GM19328 (cell line): ENCODE measurements at regions not wholly inside any gene's neighbourhood (a gene's known extent, or its start where the extent isn't known, plus 50 kb on each side); places are given as distances from the start of the nearest gene placed in this dataset.

Experiments used
- ATAC-seq: cut with Tn5 transposase; IDR thresholded peaks from one replicate; pipeline ENCODE4 v1.9.1; 2021; ENCODE audit warnings: mild to moderate bottlenecking, moderate library complexity; ENCODE audit not compliant: unreplicated experiment

DNA sequence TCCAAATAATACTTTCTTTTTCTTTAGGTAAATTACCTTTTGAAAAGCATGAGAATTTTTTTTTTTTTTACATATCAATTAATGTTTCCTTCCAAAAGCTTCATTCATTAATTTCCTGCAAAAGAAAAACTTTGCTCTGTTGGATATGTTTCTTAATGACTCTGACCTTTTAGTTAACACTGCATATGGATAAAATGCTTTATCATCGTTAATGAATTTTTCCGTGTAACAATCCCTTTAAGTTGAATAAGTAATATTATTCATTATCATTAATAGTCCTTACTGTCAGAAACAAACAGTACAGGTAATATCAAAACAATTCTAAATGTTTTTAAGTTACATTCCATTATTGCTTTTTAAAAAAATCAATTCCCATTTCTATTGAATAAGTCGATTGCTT lies 345.1 kb downstream of the SAMD5 start:
- no peak for ATAC-seq

DNA sequence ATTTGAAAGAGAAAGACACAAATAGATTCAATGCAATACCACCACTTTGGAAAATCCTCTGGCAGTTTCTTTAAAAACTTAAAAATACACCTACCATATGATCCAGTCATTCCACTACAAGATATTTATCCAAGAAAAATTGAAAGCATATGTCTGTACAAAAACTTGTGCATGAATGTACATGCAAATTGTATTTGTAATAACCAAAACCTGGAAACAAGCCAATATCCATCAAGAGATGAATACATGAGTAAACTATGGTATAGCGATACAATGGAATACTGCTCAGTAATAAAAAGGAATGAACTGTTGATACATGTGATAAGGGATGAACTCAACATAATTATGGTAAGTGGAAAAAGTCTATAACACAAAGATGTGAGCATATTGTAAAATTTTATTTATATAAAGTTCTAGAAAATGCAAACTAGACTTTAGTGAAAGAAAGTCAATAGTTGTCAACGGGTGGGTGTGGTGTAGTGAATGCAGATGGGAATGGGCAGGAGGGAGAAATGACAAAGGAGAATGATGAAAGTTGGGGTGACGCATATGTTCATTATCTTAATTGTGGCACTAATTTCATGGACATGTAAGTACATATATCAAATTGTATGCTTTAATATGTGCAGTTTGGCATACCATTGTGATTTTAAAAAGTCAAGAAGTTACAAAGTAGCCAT lies 347.5 kb downstream of the SAMD5 start:
- ATAC-seq: no peak

DNA sequence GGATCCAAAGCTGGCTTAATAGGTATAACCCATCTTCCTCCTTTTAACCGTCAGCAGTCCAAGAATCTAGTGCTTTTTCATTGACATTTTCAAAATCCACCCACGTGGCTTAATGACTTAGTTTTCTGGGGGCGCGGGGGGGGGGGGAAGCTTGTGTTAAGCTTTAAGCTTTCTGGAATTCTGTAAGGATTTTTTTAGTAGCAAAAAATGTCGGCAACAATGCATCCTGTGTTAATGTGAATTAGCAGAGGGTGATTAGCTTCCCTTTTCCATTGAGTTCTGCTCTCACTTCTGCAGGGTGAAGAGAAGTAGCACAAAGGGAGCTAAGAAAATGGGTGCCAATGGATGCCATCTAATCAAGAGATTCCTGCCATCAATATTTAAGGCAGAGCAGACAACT lies 348.2 kb downstream of the SAMD5 start:
- no peak for ATAC-seq

DNA sequence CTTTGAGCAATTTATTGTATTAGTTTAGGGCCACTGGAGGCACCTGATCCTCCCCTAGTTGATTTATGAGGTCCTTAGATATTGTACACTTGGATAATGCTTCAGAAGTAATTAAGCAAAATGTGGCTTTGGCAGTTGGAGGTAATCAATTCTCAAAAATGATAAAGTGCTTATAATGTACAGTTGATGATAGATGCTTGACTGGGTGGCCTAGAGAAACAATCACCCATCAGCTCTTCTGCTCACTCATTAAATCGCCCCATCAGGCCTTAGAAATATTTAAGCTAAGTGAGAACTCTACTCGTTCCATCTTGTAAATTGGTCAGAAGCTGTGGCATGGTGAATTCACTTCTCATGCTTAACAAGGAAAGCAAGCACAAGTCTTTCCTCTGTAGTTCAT lies 349.9 kb downstream of the SAMD5 start:
- ATAC-seq: no peak

DNA sequence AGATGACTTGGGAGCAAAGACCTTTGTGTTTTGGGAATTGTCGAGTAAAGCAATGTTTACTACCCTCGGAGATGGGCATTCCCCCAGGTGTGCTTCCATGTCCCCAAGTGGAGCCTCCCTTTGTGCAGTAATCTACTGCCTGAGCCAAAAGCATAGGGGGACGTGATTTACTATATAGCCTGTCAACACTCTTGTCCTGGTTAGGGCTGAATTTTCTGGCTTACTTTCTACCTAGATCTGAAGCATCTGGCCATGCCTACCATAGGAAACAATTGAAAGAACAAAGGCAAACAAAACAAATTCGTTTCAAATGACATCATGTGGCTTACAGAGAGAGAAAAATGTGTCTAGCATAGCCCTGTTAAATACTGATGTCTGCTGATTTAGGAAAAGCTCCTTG lies 350.6 kb downstream of the SAMD5 start:
- no peak for ATAC-seq

DNA sequence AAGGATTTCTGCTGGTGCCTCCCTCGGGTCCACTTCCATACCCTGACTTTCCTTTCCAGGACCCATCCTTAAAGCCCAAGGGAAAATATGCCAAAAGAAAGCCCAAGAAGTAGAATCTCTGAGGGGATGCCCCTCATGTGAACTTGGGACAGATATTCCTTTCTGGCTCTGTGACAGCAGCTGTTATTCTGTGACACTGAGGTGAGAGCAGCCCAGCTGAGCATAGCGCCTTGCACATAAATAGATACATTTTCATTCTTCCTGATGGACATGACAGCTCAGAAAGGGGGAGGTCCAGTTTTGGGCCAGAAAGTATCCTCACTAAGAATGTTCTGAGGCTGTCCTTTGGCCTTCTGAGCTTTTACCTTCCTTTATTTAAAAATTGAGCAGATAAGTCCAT lies 353.2 kb downstream of the SAMD5 start:
- ATAC-seq: no peak

DNA sequence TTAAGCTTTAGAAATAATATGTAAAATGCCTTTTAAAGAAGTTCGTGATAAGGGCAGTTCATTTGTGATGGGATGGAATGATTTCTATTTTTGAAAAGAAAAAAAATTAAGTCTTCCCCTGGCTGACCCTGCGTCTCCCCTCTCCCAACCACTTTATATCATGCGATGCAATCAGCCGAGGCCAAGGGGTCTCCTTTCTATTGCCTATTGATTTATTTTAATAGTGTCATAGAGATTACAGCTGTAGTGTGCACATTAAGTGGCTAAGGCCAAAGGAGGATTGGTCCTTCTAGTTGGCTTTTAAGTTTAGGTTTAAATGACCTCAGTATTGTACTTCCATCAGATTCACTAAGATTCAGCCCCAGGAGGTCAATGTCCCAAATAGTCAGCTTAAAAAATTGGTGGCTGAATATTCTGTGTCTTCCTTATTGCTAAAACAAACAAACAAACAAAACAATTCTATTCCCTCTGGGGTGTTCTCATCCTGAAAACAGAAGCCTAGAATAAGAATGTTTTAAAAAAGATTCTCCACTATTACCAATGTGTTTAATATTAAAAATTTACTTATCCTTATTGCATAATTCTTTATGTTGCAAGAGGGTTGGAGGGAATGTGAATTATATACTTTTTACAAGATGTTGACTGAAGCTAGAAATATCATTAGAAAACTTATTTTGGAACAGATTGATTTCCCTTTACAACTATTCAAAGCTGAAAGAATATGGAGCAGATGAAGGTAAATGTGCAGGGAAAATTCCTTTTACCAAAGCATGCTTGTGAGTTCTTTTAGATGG lies 359.1 kb downstream of the SAMD5 start:
- ATAC-seq: no peak

DNA sequence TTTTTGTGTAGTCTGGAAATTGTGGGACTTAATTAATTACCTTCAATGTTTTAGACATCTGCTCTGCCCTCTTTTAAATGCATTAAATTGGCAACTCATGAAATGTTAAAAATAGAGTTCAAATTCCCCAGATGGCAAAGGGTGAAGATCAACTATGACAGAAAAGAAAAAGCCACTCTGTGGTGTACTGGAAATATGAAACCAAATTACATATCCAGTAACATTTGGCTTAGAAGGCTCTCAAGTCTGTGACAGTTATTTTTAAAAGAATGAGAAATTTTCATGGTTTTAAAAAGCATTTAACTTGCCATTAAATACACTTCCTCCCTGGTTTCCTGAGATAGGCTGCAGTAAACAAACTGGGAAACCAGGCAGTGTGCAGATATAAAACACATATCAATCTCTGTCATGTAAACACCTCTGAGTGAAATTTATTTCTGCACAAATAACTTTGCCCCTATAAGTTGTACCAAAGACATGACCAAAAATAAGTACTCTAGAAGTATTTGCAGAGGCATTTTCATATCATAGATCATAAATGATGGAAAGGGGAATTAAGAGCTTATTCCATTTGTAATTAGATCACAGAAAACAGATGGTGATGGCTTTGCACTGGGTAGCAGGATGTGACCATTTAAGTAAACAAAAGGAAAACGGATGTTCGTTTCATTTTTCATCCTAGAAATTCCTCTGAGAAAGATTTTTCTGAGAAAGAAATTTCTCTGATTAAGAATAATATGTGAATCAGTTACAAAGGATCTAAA lies 360.1 kb downstream of the SAMD5 start:
- ATAC-seq: no peak

DNA sequence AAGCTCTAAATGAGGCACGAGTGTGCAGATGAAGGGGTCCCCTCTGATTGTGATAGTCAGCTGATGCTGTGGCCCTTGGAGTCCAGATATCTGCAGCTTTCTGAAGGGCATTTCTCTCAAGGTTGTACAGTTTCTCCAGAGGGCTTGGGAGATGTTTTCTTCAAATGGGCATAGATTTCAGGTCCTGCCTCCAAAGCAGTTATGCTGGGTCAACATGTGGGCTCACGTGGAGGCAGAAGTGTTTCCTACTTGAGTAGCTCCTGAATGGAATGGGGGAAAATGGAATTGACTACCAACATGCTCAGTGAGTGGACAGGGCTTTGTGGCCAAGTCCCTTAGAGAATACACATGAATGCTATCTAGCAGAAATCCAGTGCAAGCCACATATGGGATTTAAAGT lies 360.7 kb downstream of the SAMD5 start:
- no peak for ATAC-seq

DNA sequence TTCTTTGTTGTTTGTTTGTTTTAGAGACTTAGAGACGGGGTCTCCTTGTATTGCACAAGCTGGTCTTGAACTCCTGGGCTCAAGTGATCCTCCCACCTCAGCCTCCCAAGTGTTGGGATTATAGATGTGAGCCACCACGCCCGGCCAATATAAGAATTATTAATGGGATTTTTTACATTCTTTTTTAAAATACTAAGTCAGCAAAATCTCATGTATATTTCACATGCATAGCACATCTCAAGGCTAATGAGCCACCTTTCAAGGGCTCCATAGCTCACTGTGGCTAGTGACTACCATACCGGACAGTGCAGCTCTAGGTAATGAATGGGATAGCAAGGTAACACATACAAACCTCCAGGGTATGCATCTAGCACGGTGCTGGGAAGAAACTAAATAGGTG lies 361.4 kb downstream of the SAMD5 start:
- no peak for ATAC-seq

DNA sequence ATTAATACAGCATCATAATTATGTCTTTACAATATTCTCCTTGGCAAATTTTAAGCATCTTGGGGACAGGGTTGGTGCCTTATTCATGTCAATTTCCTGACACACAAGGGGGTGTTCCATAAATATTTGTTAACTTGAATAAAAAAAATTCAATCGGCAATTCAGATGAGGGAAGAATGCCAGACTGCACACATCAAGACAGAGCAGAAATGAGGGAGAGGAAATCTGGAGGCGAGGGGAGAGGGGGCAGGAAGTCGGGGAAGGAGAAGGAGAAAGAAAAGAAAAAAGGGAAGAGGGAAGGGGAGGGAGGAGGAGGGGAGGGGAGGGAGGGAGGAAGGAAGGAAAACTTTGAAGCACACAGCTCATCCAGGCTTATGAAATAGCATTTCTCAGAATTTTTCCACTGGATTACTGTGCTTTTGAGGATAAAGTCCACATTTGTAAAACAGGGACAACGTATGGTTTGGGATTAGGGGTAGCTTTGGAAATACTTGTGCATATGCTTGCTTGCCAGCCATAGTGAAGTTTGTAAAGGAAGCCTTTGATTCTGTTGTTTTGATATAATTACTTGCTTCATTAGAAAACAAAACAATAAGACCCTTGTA lies 362.1 kb downstream of the SAMD5 start:
- ATAC-seq: no peak

DNA sequence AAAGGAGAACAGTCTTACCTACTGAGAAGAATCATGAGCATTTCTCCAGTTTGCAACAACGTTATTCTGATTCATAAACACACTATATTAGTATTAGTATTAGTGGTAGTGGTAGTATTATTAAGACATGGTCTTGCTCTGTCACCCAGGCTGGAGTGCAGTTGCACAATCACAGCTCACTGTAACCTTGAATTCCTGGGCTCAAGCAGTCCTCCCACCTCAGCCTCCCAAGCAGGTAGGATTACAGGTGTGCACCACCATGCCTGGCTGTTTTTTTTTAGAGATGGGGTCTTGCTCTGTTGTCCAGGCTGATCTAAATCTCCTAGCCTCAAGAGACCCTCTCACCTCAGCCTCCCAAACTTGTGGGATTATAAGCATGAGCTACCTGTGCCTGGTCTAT lies 363.5 kb downstream of the SAMD5 start:
- ATAC-seq: no peak

DNA sequence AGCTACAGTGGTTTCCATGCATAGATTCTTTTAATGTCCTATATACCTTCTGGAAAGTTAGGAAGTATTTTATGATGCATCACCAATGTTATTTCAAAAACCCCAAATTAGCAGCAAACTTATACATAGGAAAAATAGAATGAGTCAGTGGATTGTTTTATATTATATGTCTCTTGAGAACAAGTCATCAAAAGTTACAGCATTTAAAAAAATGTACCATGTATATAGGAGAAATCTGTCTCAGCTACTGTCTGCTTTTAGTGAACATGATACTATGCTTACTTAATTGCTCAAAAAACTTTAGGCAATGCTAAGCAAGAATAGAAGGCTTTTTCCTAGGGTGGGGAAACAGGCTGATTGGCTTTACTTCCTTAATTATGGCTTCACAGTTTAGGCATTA lies 365.3 kb downstream of the SAMD5 start:
- ATAC-seq: no peak

DNA sequence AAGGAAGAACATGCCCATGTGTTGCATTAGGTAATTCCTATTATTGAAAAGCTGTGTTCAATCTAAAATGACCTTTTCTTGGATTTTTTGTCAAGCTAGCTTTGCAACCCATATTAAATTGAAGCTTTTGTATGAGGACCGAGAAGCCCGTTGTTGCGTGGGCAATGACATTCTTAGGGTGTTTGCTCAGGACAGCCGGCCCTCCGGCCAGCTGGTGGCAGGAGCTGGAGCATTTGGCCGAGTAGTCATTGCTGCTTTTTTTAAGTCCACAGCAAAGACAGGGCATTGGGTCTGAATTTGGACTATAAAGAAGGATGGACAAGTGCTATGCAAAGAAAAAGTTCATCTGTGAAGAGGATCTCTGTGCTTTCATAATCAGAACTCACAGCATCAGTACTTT lies 365.8 kb downstream of the SAMD5 start:
- no peak for ATAC-seq

DNA sequence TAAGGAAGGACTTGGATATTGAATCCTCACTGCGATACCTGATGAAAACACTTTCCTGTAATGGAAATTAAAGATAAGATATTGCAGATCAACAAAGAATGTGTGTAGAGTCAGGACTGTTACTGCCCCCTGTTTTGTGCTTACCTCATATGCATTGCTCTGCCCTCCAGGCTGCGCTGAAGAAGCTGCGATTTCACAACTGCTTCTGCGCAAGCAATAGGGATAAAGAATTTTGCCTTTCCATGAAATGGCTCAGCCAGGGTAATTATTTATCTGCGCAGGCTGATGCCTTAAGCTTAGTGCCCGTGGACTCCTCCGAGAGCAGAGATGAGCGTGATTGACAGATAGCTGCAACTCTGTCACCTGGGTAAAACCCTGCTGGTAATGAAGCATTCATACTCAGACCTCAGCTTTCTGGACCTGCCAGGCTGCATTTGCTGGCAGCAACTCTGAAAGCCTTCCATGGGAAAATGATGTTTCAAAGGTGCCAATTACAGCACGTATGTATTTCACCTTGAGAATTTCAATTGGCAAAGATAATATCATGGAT lies 370.6 kb downstream of the SAMD5 start:
- no peak for ATAC-seq

DNA sequence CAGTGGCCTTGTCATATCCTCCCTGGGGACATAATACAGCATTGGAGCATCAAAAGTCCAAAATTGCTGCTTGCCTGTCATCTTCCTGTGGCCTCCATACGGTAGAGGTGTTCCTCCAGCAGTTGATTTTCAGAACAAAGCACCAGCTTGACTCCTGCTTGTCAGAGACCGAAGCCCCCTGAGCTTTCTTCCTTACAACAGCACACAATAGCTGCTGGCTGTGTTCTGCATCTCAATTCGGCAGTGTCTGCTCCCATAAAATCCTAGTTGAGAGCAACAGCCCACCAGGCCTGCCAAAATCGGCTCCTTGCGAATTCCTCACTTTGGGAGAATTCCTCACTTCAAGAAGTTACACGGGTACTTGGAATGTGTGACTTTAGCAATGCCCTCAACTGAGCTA lies 372.9 kb downstream of the SAMD5 start:
- ATAC-seq: no peak

DNA sequence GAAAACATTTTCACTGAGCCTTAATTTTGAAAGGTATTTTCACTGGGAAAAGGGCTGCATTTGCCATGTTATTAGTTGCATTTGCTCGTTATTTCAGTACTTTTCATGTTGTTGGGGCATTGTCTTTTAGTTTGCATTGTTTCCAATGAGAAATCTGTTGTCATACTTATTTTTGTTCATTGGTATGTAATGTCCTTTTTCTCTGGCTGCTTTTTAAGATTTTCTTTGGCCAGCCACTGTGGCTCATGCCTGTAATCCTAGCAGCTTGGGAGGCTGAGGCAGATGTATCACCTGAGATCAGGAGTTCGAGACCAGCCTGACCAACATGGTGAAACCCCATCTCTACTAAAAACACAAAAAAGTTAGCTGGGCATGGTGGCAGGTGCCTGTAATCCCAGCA lies 379.9 kb downstream of the SAMD5 start:
- ATAC-seq: no peak

DNA sequence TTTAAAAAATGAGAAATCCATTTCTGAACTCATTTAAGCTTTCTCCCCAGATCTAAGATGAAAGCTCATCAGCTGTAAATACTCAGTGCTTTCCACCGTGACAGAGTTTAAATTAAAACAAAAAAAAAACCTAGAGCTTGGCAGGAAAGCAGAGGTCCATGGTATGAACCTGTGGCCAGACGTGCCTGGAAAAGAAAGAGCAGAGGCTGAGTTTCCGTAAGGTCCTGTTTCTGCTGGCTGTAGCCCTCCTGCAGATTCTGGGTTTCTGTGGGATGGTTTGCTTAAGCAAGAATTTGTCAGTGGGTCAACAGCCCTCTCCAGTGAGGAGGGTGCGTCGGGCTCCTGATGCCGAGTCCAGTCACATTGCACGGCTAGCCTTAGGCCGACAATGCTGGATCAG lies 383.2 kb downstream of the SAMD5 start:
- no peak for ATAC-seq

DNA sequence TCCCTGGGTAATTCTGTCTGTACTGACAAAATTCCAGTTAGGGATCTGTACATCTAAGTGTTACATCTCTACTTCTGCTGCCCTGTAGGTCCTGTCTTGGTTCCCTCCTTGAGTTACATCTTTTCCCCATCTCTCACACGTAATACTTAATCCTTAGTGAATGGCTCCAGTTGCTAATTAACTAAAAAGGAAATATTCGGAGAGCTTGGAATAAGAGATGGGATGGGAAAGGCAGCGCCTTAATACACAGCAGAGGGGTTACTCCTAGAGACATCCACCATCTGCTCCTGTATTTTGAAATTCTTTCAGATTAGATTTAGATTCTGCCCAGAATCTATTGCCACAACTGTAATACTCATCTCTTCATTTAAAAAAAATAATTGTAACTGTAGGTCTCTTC lies 384.0 kb downstream of the SAMD5 start:
- no peak for ATAC-seq

DNA sequence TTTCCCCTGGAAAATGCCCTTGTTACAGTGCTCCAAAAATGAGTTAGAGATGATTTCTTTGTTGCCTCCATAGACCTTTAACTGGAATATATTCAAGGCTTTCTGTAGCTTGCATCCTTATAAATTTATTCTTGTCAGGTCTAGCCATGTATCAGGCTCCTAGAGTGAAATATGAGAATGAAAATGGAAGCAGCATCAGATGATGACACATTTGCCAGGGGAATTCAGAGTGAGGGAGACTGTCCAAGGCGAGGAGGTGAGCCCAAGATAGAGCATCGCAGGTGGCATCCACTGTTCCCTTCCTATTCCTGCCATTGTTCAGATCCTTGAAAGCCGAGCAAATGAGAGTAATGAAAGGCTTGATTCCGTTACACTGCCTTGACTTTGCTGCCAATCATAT lies 386.8 kb downstream of the SAMD5 start:
- ATAC-seq: no peak

DNA sequence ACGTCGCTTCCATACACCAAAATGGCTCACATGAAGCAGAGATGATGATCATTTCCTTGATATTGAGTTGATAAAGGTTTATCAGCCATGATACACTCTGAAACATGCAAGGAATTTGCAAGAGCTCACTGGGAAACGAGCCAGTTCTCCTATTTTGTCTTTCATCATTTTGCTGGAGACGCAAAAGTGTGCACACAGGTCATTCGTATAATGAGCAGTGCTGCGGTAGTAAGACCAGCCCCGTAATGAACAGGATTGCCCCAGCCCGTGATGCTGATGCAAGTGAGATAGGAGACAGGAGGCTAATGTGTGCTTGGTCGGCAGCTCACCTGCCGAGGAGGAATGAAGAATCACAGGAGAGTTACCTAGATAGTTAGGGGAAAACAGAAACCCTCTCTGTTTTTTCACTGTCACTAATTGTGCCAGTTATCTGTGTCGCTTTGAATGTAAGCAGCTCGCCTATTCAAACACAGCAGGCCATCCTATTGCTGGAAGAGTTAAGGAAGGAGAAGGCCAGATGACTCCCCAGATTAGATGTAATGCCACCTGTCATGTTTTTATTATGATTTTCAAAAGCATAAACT lies 391.8 kb downstream of the SAMD5 start:
- no peak for ATAC-seq
